ENCODE measurements at regions not wholly inside any gene's neighbourhood (a gene's known extent, or its start where the extent isn't known, plus 50 kb on each side); places are given as distances from the start of the nearest gene placed in this dataset.

DNA sequence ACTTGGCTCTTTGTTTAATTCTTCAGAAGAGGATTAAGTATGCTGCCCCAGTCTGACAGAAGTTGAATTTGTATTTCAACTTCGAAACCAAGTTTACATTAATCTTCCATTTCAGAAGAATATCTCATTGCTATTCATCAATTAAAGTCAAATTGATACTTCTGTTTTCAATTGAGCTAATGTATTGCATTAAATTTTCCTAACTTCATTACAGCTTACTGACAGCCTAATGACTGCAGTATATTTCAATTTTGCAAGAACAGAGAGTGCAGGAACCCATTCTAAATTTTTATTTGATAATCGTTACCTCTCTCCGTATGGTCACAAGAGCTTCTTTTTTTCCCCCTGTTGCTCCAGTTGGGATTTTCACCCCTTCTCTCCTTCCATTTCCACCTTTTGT is 218.0 kb downstream of the CALCRL start:
- H3K4me1 ChIP-seq (ENCODE audit: insufficient read depth, low read length): peaks cover 2% of the 10 kb centered on the region
- no peak overlapping the region for H2BK15ac ChIP-seq (ENCODE audit: low read depth, low read length)
- no peaks in the 10 kb centered on the region for H4K20me1 ChIP-seq (ENCODE audit: control insufficient read depth, insufficient read depth, insufficient read length)
- no peak for DNase-seq
- Mint-ChIP-seq H3K27ac (no peak overlapping the region), H3K4me1 (peaks cover 31 to 35% of the 10 kb centered on the region in 2 experiments), H3K4me3 (no peak overlapping the region), H3K27me3 (ENCODE audit: low read depth) (no peaks in the 10 kb centered on the region), H3K9me3 (peaks cover 13 to 22% of the 10 kb centered on the region in 2 experiments), H3K36me3 (ENCODE audit: insufficient read depth in 1 of 3, low read depth in 3 of 3) (peaks cover 0 to 22% (median 16%) of the 10 kb centered on the region in 3 experiments; a peak in 6 of 7 replicates)
- no peak overlapping the region for H4K91ac ChIP-seq (ENCODE audit: insufficient read length, low read depth, low read length)
- H3K79me1 ChIP-seq (ENCODE audit: insufficient read depth, low read depth, low read length, poor library complexity, severe bottlenecking): no peaks in the 10 kb centered on the region
- H3K23ac ChIP-seq (ENCODE audit: insufficient read length, low read depth, low read length): no peak overlapping the region
- no peak overlapping the region for H3K4ac ChIP-seq (ENCODE audit: low read depth, low read length)
- no peaks in the 10 kb centered on the region for H3K27me3 ChIP-seq (ENCODE audit: insufficient read depth, low read length)
- H3K56ac ChIP-seq (ENCODE audit: insufficient read length, low read depth, low read length): no peak overlapping the region
- H2AK5ac ChIP-seq (ENCODE audit: insufficient read length, low read length): no peak overlapping the region
- no peak overlapping the region for H2BK120ac ChIP-seq (ENCODE audit: low read depth, low read length, poor library complexity, severe bottlenecking)
- H3K27ac ChIP-seq (ENCODE audit: insufficient read length, low read depth, low read length): no peak overlapping the region
- H3K9ac ChIP-seq (ENCODE audit: extremely low read depth, insufficient read length, low read length): no peak overlapping the region
- no peak overlapping the region for H3K18ac ChIP-seq (ENCODE audit: insufficient read length, low read depth, low read length)
- H2BK20ac ChIP-seq (ENCODE audit: low read depth, low read length, poor library complexity, severe bottlenecking): no peak overlapping the region
- no peak overlapping the region for H4K8ac ChIP-seq (replicated peaks; ENCODE audit: insufficient read length, low read depth, low read length)
- TF ChIP-seq, protein P1, sequence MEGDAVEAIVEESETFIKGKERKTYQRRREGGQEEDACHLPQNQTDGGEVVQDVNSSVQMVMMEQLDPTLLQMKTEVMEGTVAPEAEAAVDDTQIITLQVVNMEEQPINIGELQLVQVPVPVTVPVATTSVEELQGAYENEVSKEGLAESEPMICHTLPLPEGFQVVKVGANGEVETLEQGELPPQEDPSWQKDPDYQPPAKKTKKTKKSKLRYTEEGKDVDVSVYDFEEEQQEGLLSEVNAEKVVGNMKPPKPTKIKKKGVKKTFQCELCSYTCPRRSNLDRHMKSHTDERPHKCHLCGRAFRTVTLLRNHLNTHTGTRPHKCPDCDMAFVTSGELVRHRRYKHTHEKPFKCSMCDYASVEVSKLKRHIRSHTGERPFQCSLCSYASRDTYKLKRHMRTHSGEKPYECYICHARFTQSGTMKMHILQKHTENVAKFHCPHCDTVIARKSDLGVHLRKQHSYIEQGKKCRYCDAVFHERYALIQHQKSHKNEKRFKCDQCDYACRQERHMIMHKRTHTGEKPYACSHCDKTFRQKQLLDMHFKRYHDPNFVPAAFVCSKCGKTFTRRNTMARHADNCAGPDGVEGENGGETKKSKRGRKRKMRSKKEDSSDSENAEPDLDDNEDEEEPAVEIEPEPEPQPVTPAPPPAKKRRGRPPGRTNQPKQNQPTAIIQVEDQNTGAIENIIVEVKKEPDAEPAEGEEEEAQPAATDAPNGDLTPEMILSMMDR (conservative IDR thresholded peaks at IDR 0.05): no peak
- no peak overlapping the region for H2BK5ac ChIP-seq (ENCODE audit: insufficient read length, low read length)
- H3T11ph ChIP-seq (ENCODE audit: low read length): no peak overlapping the region
- no peaks in the 10 kb centered on the region for H3K23me2 ChIP-seq (ENCODE audit: insufficient read length, low read depth, low read length, poor library complexity, severe bottlenecking)
- no peak overlapping the region for H4K5ac ChIP-seq (ENCODE audit: insufficient read length, low read depth, low read length)
- no peak overlapping the region for H3K14ac ChIP-seq (ENCODE audit: insufficient read depth, low read length)
- H3K4me2 ChIP-seq (ENCODE audit: insufficient read depth, insufficient read length, low read length): no peak overlapping the region
- H3K9me3 ChIP-seq (ENCODE audit: control insufficient read depth, low read depth, low read length): no peaks in the 10 kb centered on the region
- no CpG with 5 or more reads among the region's 3 CpGs for WGBS (ENCODE audit: extremely low coverage, insufficient read length, low lambda C conversion rate)
- no peaks in the 10 kb centered on the region for H3K79me2 ChIP-seq (ENCODE audit: insufficient read depth, low read length)
- H2AFZ ChIP-seq (ENCODE audit: low read length): no peak overlapping the region
- no peak overlapping the region for H2BK12ac ChIP-seq (ENCODE audit: insufficient read length, low read depth, low read length)
